GM12892 (cell line): ENCODE measurements at regions not wholly inside any gene's neighbourhood (a gene's known extent, or its start where the extent isn't known, plus 50 kb on each side); places are given as distances from the start of the nearest gene placed in this dataset.
"Not testable (repeated sequence)": the region's sequence is repeated elsewhere in the genome, so short reads cannot be mapped to it uniquely, and the experiment has no call there.

Source experiments
- DNase-seq: peaks from one replicate; pipeline ENCODE4 v3.0.0; 2011; ENCODE audit not compliant: insufficient read length
- FAIRE-seq: peaks from 2 replicates; lab custom pipeline; 2011; peaks lifted over from hg19 to GRCh38; lab: Jason Lieb, UNC
- POLR2A ChIP-seq: IDR thresholded peaks from 2 replicates; pipeline ENCODE4 v1.6.1; 2011; ENCODE audit warnings: low read depth, low read length, control low read depth
- POLR2AphosphoS5 ChIP-seq: IDR thresholded peaks from 2 replicates; pipeline ENCODE4 v1.6.1; 2011; ENCODE audit warnings: low read depth, low read length, control low read depth
- TAF1 ChIP-seq: IDR thresholded peaks from 2 replicates; pipeline ENCODE4 v1.6.1; 2011; ENCODE audit warnings: low read depth, mild to moderate bottlenecking, control low read depth, low read length, borderline replicate concordance

DNA sequence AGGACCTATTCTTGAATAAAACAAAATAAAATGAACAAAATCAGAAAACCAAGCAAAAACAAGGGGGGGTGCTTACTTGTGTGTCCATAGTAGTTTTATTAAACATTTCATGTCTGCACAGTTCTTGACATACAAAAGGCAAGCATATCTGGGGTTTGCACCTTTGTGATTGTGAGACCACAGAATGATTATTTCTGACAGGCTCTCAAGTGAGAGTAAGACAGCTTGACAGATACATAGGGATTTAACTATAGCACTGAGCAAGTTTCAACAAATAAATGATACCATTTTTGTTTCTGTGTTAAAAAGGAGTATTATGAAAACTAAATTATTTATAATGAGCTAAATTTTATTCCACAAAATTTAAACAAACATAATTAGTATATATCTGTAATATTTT is 712.0 kb upstream of the PCDH10 start:
- no peak for FAIRE-seq
- no peak for DNase-seq
- no peak for TF ChIP-seq POLR2A
- TF ChIP-seq POLR2AphosphoS5, result no peak
- TF ChIP-seq TAF1, result no peak

DNA sequence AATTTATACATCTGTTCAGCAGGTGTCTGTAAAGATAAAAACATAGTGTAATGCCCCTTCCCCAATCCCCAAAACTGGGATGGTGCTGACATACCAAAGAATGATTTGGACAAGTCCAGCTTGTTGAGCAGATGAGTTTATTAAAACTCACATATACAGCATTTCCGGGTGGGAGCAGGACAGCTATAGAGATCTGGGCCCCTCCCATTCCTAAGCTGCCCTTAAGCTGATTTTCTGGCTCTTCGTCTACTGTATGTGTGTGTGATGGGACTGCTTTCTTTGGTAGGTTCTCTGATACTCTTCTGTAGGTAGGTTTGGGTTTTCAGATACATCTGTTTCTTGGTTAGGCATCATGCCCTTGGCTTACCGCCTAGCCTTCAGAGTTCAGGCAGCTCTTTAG is 703.7 kb upstream of the PCDH10 start:
- TF ChIP-seq TAF1 (no peak), POLR2A (no peak), POLR2AphosphoS5 (no peak)
- FAIRE-seq, result no peak
- no peak for DNase-seq

DNA sequence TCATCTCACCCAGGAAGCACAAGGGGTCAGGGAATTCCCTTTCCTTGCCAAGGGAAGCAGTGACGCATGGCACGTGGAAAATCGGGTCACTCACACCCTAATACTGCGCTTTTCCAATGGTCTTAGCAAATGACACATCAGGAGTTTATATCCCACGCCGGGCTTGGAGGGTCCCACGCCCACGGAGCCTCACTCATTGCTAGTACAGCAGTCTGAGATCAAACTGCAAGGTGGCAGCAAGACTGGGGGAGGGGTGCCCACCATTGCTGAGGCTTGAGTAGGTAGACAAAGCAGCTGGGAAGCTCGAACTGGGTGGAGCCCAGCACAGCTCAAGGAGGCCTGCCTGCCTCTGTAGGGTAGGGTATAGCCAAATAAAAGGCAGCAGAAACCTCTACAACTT is 691.1 kb upstream of the PCDH10 start:
- not testable (repeated sequence) for FAIRE-seq, DNase-seq

DNA sequence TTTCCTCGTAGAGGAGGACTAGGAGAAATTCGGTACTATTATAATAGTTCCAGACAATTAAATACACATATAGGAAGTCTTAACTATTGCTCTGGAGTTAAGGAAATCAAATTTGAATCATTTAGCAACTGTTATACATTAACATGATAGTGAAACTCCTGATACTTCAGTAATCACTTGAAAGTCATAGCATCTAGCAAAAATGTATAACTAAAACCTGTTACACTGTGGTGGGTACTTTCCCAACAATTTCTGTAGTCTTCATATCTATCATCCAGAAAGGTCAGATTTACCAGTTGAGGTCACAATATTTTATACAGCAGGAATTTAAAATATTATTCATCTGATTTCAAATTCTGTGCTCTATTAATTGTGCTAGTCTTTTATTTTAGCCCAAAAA is 669.6 kb upstream of the PCDH10 start:
- FAIRE-seq, result no peak
- DNase-seq, result no peak
- no peak for TF ChIP-seq TAF1

DNA sequence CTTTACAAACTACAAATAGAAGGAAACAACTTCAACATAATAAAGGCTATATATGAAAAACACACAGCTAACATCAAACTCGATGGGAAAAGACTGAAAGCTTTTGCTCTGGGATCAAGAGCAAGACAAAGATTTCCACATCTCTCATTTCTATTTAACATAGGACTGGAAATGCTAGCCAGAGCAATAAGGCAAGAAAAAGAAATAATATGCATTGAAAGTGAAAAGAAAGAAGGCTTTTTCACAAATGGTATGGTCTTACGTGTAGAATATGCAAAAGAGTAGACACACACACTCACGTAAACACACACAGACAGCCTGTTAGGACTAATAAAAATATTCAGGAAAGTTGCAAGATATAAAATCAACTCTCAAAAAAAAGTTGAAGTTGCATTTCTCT is 660.5 kb upstream of the PCDH10 start:
- DNase-seq (no peak), FAIRE-seq (no peak)
- TF ChIP-seq TAF1 (no peak), POLR2A (no peak), POLR2AphosphoS5 (no peak)

DNA sequence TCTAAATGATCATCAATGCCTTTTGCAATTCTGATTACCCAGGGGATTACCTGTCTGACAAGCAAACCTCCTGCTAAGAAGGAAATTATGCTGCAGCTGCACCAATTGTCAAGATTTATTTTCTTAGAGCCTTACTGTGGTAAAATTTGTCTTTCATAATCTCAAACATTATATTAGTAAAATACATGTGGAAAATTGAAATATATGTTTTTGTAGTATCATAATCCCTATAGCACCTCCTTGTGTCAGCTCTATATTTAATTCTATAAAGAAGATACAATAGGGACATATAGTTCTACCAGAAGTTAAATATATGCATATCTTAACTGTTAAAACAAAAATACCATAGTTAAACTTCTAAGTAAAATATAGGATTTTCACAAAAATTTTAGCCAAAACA is 655.6 kb upstream of the PCDH10 start:
- TF ChIP-seq POLR2AphosphoS5 (no peak), POLR2A (no peak), TAF1 (no peak)
- no peak for FAIRE-seq
- no peak for DNase-seq

DNA sequence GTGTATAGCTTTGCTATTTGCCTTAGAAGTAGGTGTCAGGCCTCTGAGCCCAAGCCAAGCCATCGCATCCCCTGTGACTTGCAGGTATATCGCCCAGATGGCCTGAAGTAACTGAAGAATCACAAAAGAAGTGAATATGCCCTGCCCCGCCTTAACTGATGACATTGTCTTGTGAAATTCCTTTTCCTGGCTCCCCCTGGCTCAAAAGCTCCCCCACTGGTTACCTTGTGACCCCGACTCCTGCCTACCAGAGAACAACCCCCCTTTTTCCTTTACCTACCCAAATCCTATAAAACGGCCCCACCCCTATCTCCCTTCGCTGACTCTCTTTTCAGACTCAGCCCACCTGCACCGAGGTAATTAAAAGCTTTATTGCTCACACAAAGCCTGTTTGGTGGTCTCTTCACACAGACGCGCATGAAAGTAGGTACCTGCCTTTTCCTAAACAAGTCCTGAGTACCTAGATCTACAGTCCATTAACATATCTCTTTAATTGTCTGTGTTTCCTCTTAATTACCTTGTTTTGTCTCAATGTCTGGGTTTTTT is 653.8 kb upstream of the PCDH10 start:
- DNase-seq, FAIRE-seq: not testable (repeated sequence)

DNA sequence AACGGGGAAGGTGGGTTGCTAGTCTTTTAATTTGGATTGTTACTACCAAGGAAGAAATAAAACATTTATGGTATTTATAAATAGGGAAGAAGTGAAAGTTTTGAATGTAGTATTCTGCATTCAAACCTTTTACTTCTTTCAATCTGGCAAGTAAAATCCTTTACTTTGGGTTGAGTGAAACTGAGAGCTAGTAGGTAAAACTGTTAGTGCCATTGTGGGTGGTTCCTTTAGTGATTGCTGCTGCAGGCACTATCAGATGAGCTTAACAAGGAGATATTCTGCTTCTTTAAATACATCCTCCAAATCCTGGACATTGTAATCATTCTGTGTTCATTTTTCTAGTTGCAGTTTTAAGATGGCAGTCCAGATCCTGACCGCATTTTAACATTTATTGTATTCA is 650.9 kb upstream of the PCDH10 start:
- FAIRE-seq (no peak), DNase-seq (no peak)
- TF ChIP-seq POLR2A (no peak), POLR2AphosphoS5 (no peak), TAF1 (no peak)

DNA sequence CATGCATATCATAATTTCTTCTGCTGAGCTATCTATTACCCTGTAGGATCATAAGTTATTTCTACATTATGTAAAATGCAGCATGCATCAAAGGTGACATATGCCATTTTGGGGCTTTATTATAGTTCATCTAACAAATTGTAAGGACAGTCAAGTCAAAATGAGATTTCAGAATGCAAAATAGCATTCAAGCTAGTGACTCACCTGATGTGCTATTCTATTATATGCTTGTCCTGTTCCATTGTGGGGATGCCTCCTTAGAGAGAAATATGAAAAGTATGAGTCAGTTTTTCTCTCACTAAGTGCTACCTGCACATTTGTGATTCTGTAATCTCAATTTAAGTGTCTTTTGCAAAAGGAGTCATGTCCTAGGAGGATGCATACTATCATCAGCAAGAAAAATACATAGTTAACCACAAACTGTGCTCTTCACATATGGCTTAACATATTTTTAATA is 647.0 kb upstream of the PCDH10 start:
- TF ChIP-seq POLR2A, result no peak
- no peak for TF ChIP-seq POLR2AphosphoS5
- TF ChIP-seq TAF1, result no peak
- DNase-seq (no peak), FAIRE-seq (no peak)

DNA sequence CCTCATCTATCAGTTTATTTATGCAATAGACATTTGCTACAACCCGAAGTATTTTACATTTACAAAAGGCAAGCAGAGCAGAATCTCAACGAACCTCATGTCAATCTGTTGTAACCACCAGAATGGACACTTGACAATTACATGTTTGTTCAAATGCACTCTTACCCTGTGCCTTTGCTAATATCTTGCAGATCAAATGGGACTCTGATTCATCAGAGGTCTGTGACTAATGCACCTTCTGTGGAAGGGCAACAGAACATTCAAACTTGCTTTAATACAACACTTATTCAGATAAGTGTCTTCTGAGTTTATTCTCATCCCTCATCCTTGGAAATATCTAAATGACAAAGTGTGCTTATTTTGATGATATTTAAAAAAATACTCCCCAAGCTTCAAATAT is 644.7 kb upstream of the PCDH10 start:
- DNase-seq, result no peak
- FAIRE-seq, result no peak
- TF ChIP-seq POLR2AphosphoS5 (no peak), POLR2A (no peak), TAF1 (no peak)

DNA sequence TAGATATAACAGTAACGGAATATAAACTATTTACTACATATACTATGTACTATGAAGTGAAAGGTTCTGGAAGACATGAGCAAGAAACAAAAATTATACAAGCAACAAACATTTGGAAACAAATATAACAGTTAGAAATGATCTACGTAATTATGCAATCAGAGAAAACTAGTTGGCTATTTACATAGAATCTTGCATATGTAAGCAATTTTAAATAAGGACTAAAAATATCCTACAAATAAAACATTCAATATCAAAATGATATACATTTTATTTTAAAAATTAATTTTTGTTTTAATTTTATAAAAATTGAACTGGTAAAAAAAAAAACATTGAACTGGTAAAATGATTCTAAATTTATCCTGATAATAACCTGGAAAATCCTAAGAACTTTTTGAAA is 642.5 kb upstream of the PCDH10 start:
- TF ChIP-seq TAF1 (no peak), POLR2A (no peak), POLR2AphosphoS5 (no peak)
- DNase-seq, result no peak
- FAIRE-seq, result no peak

DNA sequence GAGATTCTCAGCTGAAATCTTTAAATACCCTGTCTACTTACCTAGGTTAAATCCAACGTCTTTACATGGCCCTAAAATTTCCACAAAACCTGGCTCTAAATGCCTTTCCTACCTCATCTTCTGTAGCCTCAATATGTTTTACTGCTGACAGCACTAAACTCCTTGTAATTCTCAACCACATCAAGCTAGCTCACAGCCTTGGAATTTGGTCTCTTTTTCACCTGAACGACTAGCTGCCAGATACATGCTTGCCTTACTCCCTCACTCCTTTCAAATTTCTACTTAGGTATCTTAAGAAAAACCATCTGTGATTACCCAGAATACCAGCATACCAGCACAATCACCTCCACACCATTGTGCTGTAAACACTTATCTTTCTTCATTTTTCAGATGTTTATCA is 635.6 kb upstream of the PCDH10 start:
- FAIRE-seq (no peak), DNase-seq (no peak)
- TF ChIP-seq TAF1 (no peak), POLR2A (no peak), POLR2AphosphoS5 (no peak)

DNA sequence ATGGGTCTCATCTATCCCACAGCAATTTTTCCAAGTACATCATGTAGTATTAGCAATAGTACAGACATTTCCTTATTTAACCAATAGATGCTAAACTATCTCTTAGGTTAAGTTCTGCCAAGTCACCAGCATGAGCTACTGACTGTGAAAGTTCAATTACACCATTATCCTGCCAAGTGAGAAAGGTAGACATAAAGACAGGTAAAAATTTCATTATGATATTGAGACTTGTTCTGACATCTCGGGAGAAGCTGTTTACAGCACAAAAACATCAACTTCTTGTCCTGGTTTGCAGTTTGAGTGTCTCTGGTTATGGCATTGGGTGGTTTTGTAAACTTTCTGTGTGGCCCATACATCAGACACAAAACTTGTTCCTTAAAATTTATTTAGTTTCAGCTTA is 622.4 kb upstream of the PCDH10 start:
- TF ChIP-seq TAF1, result no peak
- TF ChIP-seq POLR2AphosphoS5, result no peak
- TF ChIP-seq POLR2A, result no peak
- DNase-seq (no peak), FAIRE-seq (no peak)
